Activated CD8-positive, alpha-beta T cell treated with anti-CD3 and anti-CD28 coated beads for 36 hours (primary cell): ENCODE measurements at regions not wholly inside any gene's neighbourhood (a gene's known extent, or its start where the extent isn't known, plus 50 kb on each side); places are given as distances from the start of the nearest gene placed in this dataset.
A peak's percentile ranks its signal among the peaks of the same experiment; 100 is the strongest.

ENCODE experiments used
- ATAC-seq: fragments of 200-7000 bp; cut with Tn5 transposase; one replicate; pipeline ENCODE4 v1.10.0; 2021; ENCODE audit warnings: mild to moderate bottlenecking, moderate library complexity
- CTCF ChIA-PET: fragments of 350-600 bp; sonication (Branson Sonifier 250); formaldehyde crosslinking; loops from one replicate; lab custom pipeline; 2021; ENCODE audit warnings: antibody characterized with exemption; lab: Charles Lee
- POLR2A ChIA-PET: fragments of 350-600 bp; sonication (Branson Sonifier 250); formaldehyde crosslinking; loops from one replicate; lab custom pipeline; 2021; ENCODE audit warnings: antibody characterized with exemption; lab: Charles Lee
- DNase-seq: peaks from one replicate; pipeline ENCODE4 v3.0.0-alpha.2; 2020
- H3K27ac Mint-ChIP-seq: one replicate; pipeline ENCODE4 v1.8.0; 2021; ENCODE audit warnings: mild to moderate bottlenecking, mixed read lengths
- H3K27me3 Mint-ChIP-seq: one replicate; pipeline ENCODE4 v1.8.0; 2021; ENCODE audit warnings: mixed read lengths
- H3K36me3 Mint-ChIP-seq: one replicate; pipeline ENCODE4 v1.8.0; 2021; ENCODE audit warnings: low read depth, mixed read lengths
- H3K4me1 Mint-ChIP-seq: one replicate; pipeline ENCODE4 v1.8.0; 2021; ENCODE audit warnings: low read depth, mixed read lengths
- H3K4me3 Mint-ChIP-seq: one replicate; pipeline ENCODE4 v1.8.0; 2021; ENCODE audit warnings: mild to moderate bottlenecking, moderate library complexity, mixed read lengths
- H3K9me3 Mint-ChIP-seq: one replicate; pipeline ENCODE4 v1.8.0; 2021; ENCODE audit warnings: mixed read lengths
- intact Hi-C: fragments of 100-400 bp; cut with micrococcal nuclease; formaldehyde crosslinking; loops from one replicate; pipeline ENCODE4 v1.10.0; 2022
- TF ChIP-seq, protein P1 (sequence below): fragments of 200-600 bp; IDR thresholded peaks from one replicate; pipeline ENCODE4 v1.8.0; 2022; ENCODE audit warnings: antibody characterized with exemption, mild to moderate bottlenecking

GRCh38 chr18:70489986-70490933 is 201.4 kb downstream of the SOCS6 start:
- Mint-ChIP-seq H3K9me3 (no peaks in the 10 kb centered on the region), H3K4me1 (peaks cover 6% of the 10 kb centered on the region), H3K4me3 (no peak overlapping the region), H3K36me3 (no peaks in the 10 kb centered on the region), H3K27me3 (peaks cover 3% of the 10 kb centered on the region), H3K27ac (no peak overlapping the region)
- DNase-seq (peak; percentile 54), ATAC-seq (peak; percentile 39)
- CTCF ChIA-PET = interaction anchor here (0.6 to 3.1 kb wide), 42 partner anchors 9 to 1293 kb away, joined by 3 to 44 read pairs (median 4); no protein-coding TSS in a partner anchor
- TF ChIP-seq, protein P1, sequence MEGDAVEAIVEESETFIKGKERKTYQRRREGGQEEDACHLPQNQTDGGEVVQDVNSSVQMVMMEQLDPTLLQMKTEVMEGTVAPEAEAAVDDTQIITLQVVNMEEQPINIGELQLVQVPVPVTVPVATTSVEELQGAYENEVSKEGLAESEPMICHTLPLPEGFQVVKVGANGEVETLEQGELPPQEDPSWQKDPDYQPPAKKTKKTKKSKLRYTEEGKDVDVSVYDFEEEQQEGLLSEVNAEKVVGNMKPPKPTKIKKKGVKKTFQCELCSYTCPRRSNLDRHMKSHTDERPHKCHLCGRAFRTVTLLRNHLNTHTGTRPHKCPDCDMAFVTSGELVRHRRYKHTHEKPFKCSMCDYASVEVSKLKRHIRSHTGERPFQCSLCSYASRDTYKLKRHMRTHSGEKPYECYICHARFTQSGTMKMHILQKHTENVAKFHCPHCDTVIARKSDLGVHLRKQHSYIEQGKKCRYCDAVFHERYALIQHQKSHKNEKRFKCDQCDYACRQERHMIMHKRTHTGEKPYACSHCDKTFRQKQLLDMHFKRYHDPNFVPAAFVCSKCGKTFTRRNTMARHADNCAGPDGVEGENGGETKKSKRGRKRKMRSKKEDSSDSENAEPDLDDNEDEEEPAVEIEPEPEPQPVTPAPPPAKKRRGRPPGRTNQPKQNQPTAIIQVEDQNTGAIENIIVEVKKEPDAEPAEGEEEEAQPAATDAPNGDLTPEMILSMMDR = peak; percentile 84
- POLR2A ChIA-PET = no interaction called here
- intact Hi-C loops = no loop called here

DNA sequence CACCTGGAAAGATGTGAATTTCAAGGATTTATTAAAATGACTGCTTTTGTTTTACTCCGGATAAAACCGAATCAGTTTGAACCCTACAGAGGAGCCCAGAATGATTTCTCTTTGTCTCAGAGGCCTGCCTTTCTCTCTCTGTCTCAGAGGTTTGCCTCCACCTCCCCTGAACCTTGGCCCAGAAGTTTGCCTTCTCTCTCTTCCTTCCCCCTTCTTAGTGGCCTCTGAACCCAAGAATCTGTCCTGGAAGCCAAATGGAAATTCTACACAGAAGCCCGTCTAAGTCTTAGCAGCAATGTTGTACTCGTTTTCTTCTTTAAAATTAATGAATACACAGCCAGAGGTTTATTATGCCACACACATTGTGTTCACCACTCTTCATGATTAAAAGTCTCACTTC is 200.7 kb downstream of the SOCS6 start:
- Mint-ChIP-seq H3K27ac (no peak overlapping the region), H3K36me3 (no peaks in the 10 kb centered on the region), H3K4me1 (peaks cover 6% of the 10 kb centered on the region), H3K9me3 (no peaks in the 10 kb centered on the region), H3K4me3 (no peak overlapping the region), H3K27me3 (peaks cover 3% of the 10 kb centered on the region)
- DNase-seq (no peak), ATAC-seq (no peak)
- ChIA-PET CTCF (interaction anchor here (0.7 to 3.1 kb wide), 16 partner anchors 8 to 294 kb away, joined by 3 to 44 read pairs (median 4); no protein-coding TSS in a partner anchor), POLR2A (no interaction called here)
- intact Hi-C loops = no loop called here
- TF ChIP-seq, protein P1 = no peak

DNA sequence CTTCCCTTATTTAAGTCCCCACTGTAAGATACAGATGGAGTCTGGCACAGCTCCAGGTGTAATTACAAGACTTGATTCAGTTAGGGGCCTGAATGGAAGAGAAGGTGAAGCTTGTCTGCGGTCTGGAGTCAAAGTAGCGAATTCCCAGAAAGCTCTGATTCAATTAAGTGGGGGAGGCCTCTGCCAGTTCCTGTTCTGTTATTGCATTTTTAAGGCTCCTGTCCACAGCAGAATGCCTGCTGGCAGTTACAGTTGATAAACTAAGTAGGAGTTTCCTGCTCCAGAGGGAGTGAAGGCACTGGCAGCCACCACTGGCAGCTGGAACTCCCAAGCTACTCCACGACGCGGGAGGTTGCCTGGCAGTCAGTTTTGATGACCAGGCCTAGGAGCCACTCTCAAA is 181.1 kb downstream of the SOCS6 start:
- H3K4me3 Mint-ChIP-seq = no peak overlapping the region
- H3K9me3 Mint-ChIP-seq = no peaks in the 10 kb centered on the region
- intact Hi-C loops = no loop called here
- no peak overlapping the region for H3K27ac Mint-ChIP-seq
- H3K27me3 Mint-ChIP-seq = peaks cover under 1% of the 10 kb centered on the region
- H3K4me1 Mint-ChIP-seq = no peaks in the 10 kb centered on the region
- ChIA-PET POLR2A (no interaction called here), CTCF (interaction anchor here (1.1 to 8.2 kb wide), 2 partner anchors 21 to 156 kb away, joined by 3 to 44 read pairs; no protein-coding TSS in a partner anchor)
- DNase-seq (no peak), ATAC-seq (no peak)
- H3K36me3 Mint-ChIP-seq = no peaks in the 10 kb centered on the region
- TF ChIP-seq, protein P1 = no peak

GRCh38 chr18:70468861-70469547 is 180.2 kb downstream of the SOCS6 start:
- H3K36me3 Mint-ChIP-seq = no peaks in the 10 kb centered on the region
- ATAC-seq (no peak), DNase-seq (no peak)
- H3K9me3 Mint-ChIP-seq = no peaks in the 10 kb centered on the region
- ChIA-PET CTCF (interaction anchor here (0.8 to 8.2 kb wide), 3 partner anchors 14 to 157 kb away, joined by 3 to 44 read pairs (median 4); no protein-coding TSS in a partner anchor), POLR2A (no interaction called here)
- no peak overlapping the region for H3K4me3 Mint-ChIP-seq
- TF ChIP-seq, protein P1 = no peak
- peaks cover 8% of the 10 kb centered on the region for H3K27me3 Mint-ChIP-seq
- H3K27ac Mint-ChIP-seq = no peak overlapping the region
- H3K4me1 Mint-ChIP-seq = peaks cover 4% of the 10 kb centered on the region
- intact Hi-C loops = no loop called here
